ENCODE measurements at regions not wholly inside any gene's neighbourhood (a gene's known extent, or its start where the extent isn't known, plus 50 kb on each side); places are given as distances from the start of the nearest gene placed in this dataset.
"Not testable (repeated sequence)": the region's sequence is repeated elsewhere in the genome, so short reads cannot be mapped to it uniquely, and the experiment has no call there.

GRCh38 chr3:34102288-34102687 is 303.9 kb downstream of the PDCD6IP start:
- POLR2A ChIA-PET = no interaction called here

DNA sequence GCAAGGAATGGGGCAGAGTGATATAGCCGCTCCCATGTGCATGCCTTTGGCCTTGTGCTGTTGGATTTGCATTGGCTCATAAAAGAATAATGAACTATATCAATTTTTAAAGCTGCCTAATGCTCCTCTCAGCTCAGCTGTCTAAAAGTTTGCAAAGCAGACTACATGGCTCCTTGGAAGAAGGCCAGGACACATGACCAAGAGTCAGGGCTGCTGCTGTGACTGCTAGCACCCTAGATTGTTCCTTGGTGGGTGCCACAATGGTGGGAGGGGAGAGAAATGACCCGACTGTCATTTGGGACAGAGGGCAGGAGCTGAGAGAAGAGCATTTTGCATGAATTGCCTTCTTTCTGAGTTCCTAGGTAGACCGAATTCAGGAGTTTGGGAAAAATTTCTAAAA is 307.9 kb downstream of the PDCD6IP start:
- POLR2A ChIA-PET = no interaction called here
- CTCF ChIA-PET = no interaction called here

More at GRCh38 chr3:34102288-34102687, 303.9 kb downstream of the PDCD6IP start:
- CTCF ChIA-PET = no interaction called here

DNA sequence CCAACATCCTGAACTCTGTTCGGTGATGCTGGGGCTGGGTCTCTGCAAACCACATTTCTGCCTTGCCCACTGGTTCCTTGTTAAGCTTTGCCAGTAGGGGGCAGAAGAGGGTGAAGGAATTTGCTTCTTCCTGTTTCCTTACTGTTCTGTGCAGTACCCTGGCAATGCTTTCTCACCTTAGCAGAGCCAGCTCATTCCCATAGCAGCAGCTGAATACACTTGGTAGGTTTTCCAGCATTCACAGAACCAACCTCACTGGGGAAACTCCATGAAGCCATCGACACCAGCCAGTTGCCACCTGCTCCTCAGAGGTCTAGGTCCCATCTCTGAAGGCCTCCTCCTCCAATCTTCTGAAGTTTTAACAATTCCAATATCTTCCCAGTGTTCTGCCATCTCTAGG is 308.4 kb downstream of the PDCD6IP start:
- POLR2A ChIA-PET = no interaction called here

DNA sequence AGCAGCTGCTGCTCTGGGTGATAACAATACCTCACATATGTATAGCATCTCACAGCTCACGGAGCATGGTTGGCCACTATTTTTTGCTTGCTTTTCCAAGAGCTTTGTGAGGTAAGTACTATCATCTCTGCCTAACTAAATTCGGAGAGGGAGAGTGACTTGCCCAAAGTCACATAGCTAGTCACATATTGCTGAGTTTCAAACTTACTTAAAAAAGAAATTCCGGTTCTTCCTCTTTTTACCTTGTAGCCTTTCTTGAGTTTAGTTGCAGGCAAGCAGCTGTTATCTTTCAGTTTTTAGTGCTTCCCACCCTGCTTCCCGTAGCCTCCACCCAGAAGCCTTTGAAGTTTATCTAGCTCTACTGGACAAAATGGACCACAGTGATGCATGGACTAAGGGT is 309.2 kb downstream of the PDCD6IP start:
- POLR2A ChIA-PET = no interaction called here

More for the DNA sequence above, 308.4 kb downstream of the PDCD6IP start:
- CTCF ChIA-PET = no interaction called here

GRCh38 chr3:34109021-34109420 is 310.6 kb downstream of the PDCD6IP start:
- POLR2A ChIA-PET = no interaction called here
- CTCF ChIA-PET = no interaction called here

More for the DNA sequence above, 309.2 kb downstream of the PDCD6IP start:
- CTCF ChIA-PET = no interaction called here

- ChIA-PET POLR2A (no interaction called here), CTCF (no interaction called here)
These were observed 311.4 kb downstream of the PDCD6IP start for GRCh38 chr3:34109846-34110245.

GRCh38 chr3:34111361-34111760 is 312.9 kb downstream of the PDCD6IP start:
- CTCF ChIA-PET = no interaction called here
- POLR2A ChIA-PET = no interaction called here

- CTCF ChIA-PET = not testable (repeated sequence)
These were observed 313.8 kb downstream of the PDCD6IP start for GRCh38 chr3:34112261-34112660.

DNA sequence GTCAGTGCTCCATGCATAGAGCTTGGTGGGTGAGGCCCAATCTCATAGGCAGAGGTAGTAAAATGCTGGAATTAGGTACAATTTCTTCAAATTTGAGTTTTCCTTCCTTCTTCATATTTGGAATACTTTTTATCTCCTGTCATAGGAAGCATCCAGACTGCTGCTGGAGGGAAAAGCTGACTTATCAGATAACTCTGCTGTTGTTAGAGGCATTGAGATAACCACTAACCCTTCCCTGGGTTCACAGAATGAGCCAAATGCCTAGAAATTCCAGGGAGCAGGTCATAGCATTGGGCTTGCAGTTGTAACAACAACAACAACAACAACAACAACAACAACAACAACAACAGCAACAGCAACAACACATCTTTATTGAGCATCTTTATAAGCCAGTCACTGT is 332.7 kb downstream of the PDCD6IP start:
- CTCF ChIA-PET = no interaction called here
- POLR2A ChIA-PET = no interaction called here

More at GRCh38 chr3:34112261-34112660, 313.8 kb downstream of the PDCD6IP start:
- POLR2A ChIA-PET = not testable (repeated sequence)

GRCh38 chr3:34132069-34132692 is 333.8 kb downstream of the PDCD6IP start:
- CTCF ChIA-PET = no interaction called here
- POLR2A ChIA-PET = no interaction called here

GRCh38 chr3:34139566-34139965 is 341.1 kb downstream of the PDCD6IP start:
- CTCF ChIA-PET = no interaction called here
- POLR2A ChIA-PET = no interaction called here

DNA sequence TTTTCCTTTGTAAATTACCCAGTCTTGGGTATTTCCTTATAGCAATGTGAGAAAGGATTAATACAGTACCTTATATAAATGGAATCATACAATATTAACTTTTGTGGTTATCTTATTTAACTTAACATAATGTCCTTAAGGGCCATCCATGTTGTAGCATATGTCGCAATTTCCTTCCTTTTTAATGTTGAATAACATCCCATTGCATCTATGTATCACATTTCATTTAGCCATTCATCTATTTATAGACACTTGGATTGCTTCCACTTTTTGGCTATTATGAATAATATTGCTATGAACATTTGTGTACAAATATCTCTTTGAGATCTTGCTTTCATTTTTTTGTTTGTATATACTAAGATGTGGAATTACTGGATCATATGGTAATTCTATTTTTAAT is 342.2 kb downstream of the PDCD6IP start:
- POLR2A ChIA-PET = no interaction called here
- CTCF ChIA-PET = no interaction called here

- POLR2A ChIA-PET = no interaction called here
These were observed 343.5 kb downstream of the PDCD6IP start for GRCh38 chr3:34141841-34142337.

GRCh38 chr3:34145796-34146195 is 347.4 kb downstream of the PDCD6IP start:
- POLR2A ChIA-PET = no interaction called here
- CTCF ChIA-PET = no interaction called here

More at GRCh38 chr3:34141841-34142337, 343.5 kb downstream of the PDCD6IP start:
- CTCF ChIA-PET = no interaction called here

DNA sequence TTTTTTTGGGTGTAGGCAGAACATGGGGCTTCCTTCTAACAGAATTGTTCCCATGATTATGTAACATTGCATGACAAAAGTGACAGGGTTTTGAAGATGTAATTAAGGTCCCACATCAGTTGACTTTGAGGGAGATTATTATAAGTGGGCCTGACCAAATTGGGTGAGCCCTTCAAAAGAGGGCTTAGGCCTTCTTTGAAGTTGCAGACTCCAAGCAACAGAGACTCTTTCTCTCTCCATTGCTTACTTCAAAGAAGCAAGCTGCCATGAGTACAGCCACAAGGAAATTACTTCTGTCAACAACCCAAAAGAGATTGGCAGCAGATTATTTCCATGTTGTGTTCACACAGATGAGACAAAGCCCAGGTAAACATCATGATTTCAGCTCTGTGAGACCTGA is 348.2 kb downstream of the PDCD6IP start:
- POLR2A ChIA-PET = no interaction called here
- CTCF ChIA-PET = no interaction called here

DNA sequence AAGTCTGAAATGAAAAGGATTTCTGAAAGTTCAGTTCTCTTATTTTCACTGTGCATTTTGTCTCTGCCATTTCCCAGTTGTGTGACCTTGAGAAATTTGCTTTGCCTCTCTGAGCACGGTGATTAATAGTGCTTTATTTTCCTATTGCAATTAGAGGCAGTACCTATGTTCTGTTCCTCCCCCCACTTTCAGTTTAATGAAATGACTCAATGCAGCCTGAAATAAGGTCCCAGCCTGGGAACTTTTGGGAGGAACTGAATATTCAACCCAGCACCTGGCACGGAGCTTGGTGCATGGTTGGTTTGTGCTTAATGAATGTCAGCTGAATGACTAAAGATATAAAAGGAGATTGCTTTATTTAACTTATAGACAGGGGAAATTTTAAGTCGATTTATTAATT is 352.6 kb downstream of the PDCD6IP start:
- ChIA-PET POLR2A (no interaction called here), CTCF (no interaction called here)

GRCh38 chr3:34152656-34153055 is 354.2 kb downstream of the PDCD6IP start:
- ChIA-PET CTCF (no interaction called here), POLR2A (no interaction called here)

DNA sequence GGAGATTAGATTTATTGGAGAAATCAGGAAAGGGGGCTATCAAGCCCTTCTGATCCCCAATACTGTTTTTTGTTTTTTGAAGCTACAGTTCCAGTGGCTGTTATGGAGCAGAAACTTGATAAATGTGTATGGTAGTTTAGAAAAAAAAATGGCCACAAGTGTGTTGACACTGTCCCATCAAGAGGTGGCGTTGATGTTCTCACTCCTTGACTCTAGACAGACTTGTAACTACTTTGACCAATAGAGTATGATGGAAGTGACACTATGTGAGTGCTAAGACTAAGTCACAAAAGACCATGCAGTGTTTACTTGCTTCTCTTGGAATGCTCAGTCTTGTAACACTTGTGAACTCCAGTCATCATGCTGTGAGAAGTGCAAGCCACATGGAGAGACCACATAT is 356.7 kb downstream of the PDCD6IP start:
- ChIA-PET CTCF (no interaction called here), POLR2A (no interaction called here)

GRCh38 chr3:34155666-34156065 is 357.2 kb downstream of the PDCD6IP start:
- ChIA-PET POLR2A (no interaction called here), CTCF (no interaction called here)

- POLR2A ChIA-PET = no interaction called here
- CTCF ChIA-PET = no interaction called here
These were observed 359.1 kb downstream of the PDCD6IP start for GRCh38 chr3:34157491-34157890.

DNA sequence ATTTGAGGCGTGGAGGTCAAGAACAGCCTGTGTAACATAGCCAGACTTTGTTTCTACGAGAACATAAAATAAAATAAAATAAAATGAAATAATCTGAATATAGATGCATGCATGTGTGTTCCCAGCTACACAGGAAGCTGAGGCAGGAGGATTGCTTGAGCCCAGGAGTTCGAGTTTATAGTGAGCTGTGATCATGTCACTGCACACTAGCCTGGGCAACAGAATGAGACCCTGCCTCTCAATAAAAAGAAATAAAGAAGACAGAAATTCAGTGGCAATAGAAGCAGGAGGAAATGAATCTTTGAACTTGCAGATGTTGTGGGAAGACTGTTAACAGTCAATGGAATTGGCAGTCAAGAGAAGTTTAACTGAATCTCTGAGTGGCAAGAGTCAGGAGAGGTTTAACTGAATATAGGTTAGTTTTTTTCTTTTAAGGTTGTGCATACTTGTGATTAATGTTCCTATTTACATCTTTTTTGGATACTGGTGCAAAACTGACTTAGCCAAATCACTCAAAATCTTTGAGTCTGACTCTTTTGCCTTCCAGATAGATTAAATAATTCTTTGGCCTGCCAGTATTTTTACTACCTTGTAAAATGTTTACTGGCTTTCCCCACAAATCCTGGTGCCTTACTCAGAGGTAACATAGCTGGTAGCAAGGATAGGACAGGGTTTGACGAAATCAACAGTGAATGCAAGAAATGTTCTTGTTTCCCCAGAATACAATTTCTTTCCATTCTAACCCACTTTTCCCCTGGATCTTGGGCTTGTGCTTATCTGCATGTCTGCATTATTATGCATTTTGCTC is 361.4 kb downstream of the PDCD6IP start:
- POLR2A ChIA-PET = no interaction called here
- CTCF ChIA-PET = no interaction called here

- POLR2A ChIA-PET, CTCF ChIA-PET: not testable (repeated sequence)
These were observed 371.2 kb downstream of the PDCD6IP start for GRCh38 chr3:34169636-34170035.
